Parathyroid adenoma (tissue), 2 donors: ENCODE measurements at regions not wholly inside any gene's neighbourhood (a gene's known extent, or its start where the extent isn't known, plus 50 kb on each side); places are given as distances from the start of the nearest gene placed in this dataset.

ENCODE experiments used
- H2AFZ ChIP-seq: fragments of 300-600 bp; sonication (generic); one replicate; pipeline ENCODE4 v1.7.0; 2017; ENCODE audit warnings: antibody characterized with exemption, mild to moderate bottlenecking
- H3K27ac ChIP-seq: fragments of 300-600 bp; sonication (generic); one replicate; pipeline ENCODE4 v1.7.0; 2017
- H3K27me3 ChIP-seq: fragments of 300-600 bp; sonication (generic); one replicate; pipeline ENCODE4 v1.7.0; 2017; ENCODE audit warnings: low read length; ENCODE audit not compliant: control insufficient read depth, insufficient read depth
- H3K36me3 ChIP-seq: fragments of 300-600 bp; sonication (generic); one replicate; pipeline ENCODE4 v1.7.0; 2017; ENCODE audit warnings: low read length; ENCODE audit not compliant: control insufficient read depth, insufficient read depth
- H3K4me1 ChIP-seq: fragments of 300-600 bp; sonication (generic); one replicate; pipeline ENCODE4 v1.7.0; 2017; ENCODE audit warnings: control low read depth
- H3K4me2 ChIP-seq: fragments of 300-600 bp; sonication (generic); one replicate; pipeline ENCODE4 v1.7.0; 2017; ENCODE audit warnings: low read length
- H3K4me3 ChIP-seq: fragments of 300-600 bp; sonication (generic); one replicate; pipeline ENCODE4 v1.7.0; 2017; ENCODE audit warnings: low read depth, low read length
- H3K79me2 ChIP-seq: fragments of 300-600 bp; sonication (generic); one replicate; pipeline ENCODE4 v1.7.0; 2017; ENCODE audit warnings: control low read depth
- H3K9ac ChIP-seq: fragments of 300-600 bp; sonication (generic); one replicate; pipeline ENCODE4 v1.7.0; 2017; ENCODE audit warnings: mild to moderate bottlenecking
- H3K9me3 ChIP-seq: fragments of 300-600 bp; sonication (generic); one replicate; pipeline ENCODE4 v1.7.0; 2017; ENCODE audit warnings: low read length; ENCODE audit not compliant: control insufficient read depth
- CTCF ChIP-seq: fragments of 300-600 bp; sonication (generic); IDR thresholded peaks from one replicate; pipeline ENCODE4 v1.7.0; 2017; ENCODE audit warnings: antibody characterized with exemption, mild to moderate bottlenecking
- donor health status: primary hyperparathyroidism.

DNA sequence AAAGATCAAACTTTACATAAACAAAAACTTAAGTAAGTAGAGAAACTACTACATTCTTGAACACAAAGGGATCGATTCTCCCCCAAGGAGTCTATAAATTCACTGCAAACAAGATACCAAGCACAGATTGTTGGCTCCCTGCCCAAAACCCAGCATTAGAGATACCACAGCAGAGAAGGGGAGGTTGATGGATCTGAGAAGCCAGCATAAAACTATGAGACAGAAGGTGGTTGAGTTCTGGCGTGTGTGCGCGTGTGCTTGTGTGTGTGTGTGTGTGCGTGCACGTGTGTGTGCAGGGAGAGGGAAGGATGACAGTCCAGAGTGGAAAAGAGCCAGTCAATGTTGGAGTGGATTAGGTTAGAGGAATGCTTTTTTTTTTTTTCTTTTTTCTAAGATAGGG lies 143.2 kb upstream of the PRR20G start:
- Histone ChIP-seq H3K4me1 (no peaks in the 10 kb centered on the region), H2AFZ (no peak overlapping the region), H3K9me3 (no peaks in the 10 kb centered on the region), H3K79me2 (no peaks in the 10 kb centered on the region), H3K4me2 (no peak overlapping the region), H3K9ac (no peak overlapping the region), H3K4me3 (no peak overlapping the region), H3K27me3 (no peaks in the 10 kb centered on the region), H3K36me3 (no peaks in the 10 kb centered on the region), H3K27ac (no peak overlapping the region)
- TF ChIP-seq CTCF = no peak

GRCh38 chr3:127428344-127428997 lies 140.6 kb upstream of the PRR20G start:
- Histone ChIP-seq H3K4me1 (no peaks in the 10 kb centered on the region), H3K79me2 (no peaks in the 10 kb centered on the region), H3K27me3 (no peaks in the 10 kb centered on the region), H3K9ac (no peak overlapping the region), H3K27ac (no peak overlapping the region), H2AFZ (no peak overlapping the region), H3K9me3 (no peaks in the 10 kb centered on the region), H3K36me3 (no peaks in the 10 kb centered on the region), H3K4me3 (no peak overlapping the region), H3K4me2 (no peak overlapping the region)
- TF ChIP-seq CTCF = no peak

DNA sequence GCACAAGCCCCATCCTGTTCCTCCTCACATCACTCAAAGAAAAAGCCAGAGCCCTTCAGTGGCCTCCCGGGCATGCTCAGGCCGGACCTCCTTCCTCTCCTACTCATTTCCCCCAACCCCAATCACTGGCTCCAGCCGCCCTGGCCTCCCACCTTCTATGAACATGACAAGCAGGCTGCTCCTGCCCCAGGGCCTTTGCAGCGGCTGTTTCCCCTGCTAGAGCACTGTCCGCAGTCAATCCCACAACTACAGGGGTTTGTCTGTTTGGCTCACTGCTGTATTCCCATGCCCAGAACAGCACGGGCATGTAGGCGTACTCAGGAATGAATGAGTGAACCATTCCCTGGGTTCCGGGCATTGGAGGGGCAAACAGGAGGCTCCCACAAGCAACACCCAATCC lies 139.8 kb upstream of the PRR20G start:
- no peak overlapping the region for H3K9ac ChIP-seq
- no peaks in the 10 kb centered on the region for H3K4me1 ChIP-seq
- no peaks in the 10 kb centered on the region for H3K27me3 ChIP-seq
- H3K4me3 ChIP-seq = no peak overlapping the region
- H2AFZ ChIP-seq = no peak overlapping the region
- H3K9me3 ChIP-seq = no peaks in the 10 kb centered on the region
- no peak overlapping the region for H3K4me2 ChIP-seq
- no peak overlapping the region for H3K27ac ChIP-seq
- H3K36me3 ChIP-seq = no peaks in the 10 kb centered on the region
- TF ChIP-seq CTCF = no peak
- H3K79me2 ChIP-seq = no peaks in the 10 kb centered on the region

GRCh38 chr3:127427156-127427555 lies 139.3 kb upstream of the PRR20G start:
- H3K27ac ChIP-seq = no peak overlapping the region
- no peak overlapping the region for H3K4me2 ChIP-seq
- H3K79me2 ChIP-seq = no peaks in the 10 kb centered on the region
- no peak overlapping the region for H2AFZ ChIP-seq
- no peaks in the 10 kb centered on the region for H3K4me1 ChIP-seq
- H3K36me3 ChIP-seq = no peaks in the 10 kb centered on the region
- no peak overlapping the region for H3K4me3 ChIP-seq
- TF ChIP-seq CTCF = no peak
- no peaks in the 10 kb centered on the region for H3K9me3 ChIP-seq
- no peaks in the 10 kb centered on the region for H3K27me3 ChIP-seq
- no peak overlapping the region for H3K9ac ChIP-seq

DNA sequence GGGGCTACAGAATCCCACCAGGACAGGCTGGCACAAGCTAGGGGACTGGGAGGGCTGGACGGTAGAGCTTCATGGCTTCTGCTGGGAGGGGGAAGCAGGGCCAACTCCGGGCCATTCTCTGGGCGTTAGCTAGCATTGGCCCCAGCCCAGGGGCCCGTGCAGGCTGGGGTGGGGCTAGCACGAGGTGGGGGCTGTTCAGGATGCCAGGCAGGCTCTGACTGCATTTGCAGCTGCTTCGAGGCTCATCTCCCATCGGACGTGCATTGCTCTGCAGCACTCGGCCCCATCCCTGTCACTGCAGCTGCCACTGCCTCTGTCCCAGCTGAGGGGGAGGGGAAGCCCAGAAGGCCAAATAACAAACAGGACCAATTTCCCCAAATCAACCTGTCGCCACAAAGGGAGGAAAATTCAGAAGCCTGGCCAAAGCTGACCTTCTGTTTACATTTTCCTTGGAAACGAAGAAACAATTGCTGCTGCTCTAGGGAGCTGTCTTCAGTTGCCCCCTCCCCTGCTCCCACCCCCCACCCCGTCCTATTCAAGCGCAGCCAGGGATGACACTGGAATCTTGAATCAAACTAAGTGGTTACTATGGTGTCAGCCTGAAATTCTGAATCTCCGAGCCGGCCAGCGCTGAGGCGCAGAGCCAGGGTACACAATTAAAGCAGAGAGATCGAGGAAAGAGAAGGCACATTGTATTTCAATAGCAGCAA lies 138.8 kb upstream of the PRR20G start:
- Histone ChIP-seq H3K36me3 (no peaks in the 10 kb centered on the region), H2AFZ (no peak overlapping the region), H3K9me3 (no peaks in the 10 kb centered on the region), H3K4me1 (no peaks in the 10 kb centered on the region), H3K27me3 (no peaks in the 10 kb centered on the region), H3K79me2 (no peaks in the 10 kb centered on the region), H3K9ac (no peak overlapping the region), H3K27ac (no peak overlapping the region), H3K4me2 (no peak overlapping the region), H3K4me3 (no peak overlapping the region)
- TF ChIP-seq CTCF = no peak
